ENCODE measurements at regions not wholly inside any gene's neighbourhood (a gene's known extent, or its start where the extent isn't known, plus 50 kb on each side); places are given as distances from the start of the nearest gene placed in this dataset.

DNA sequence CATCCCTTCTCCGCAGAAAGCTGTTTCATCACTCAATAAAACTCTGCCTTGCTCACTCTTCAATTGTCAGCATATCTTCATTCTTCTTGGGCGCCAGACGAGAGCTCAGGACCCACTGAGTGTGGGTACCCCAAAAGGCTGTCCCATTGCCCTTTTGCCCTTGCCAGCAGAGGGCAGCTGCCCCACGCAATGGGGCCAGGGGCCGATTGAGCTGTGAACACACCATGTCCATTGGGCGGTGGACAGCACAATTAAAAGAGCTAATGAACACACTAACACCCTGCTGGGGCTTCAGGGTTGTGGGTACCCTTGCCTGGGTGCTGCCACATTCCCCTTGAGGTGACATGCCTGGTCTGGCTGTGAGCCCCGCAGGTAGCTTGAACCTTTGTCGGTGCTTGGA, 487.2 kb upstream of the NUDT12 start:
- no peak overlapping the region for H3T11ph ChIP-seq (ENCODE audit: low read length)
- no peaks in the 10 kb centered on the region for H3K9me3 ChIP-seq (ENCODE audit: control insufficient read depth, low read depth, low read length)
- H4K8ac ChIP-seq (replicated peaks; ENCODE audit: insufficient read length, low read depth, low read length): no peak overlapping the region
- H3K4ac ChIP-seq (ENCODE audit: low read depth, low read length): no peak overlapping the region
- H3K56ac ChIP-seq (ENCODE audit: insufficient read length, low read depth, low read length): no peak overlapping the region
- no peak overlapping the region for H3K23ac ChIP-seq (ENCODE audit: insufficient read length, low read depth, low read length)
- H2BK120ac ChIP-seq (ENCODE audit: low read depth, low read length, poor library complexity, severe bottlenecking): no peak overlapping the region
- no peak overlapping the region for H3K4me2 ChIP-seq (ENCODE audit: insufficient read depth, insufficient read length, low read length)
- no peak overlapping the region for H3K14ac ChIP-seq (ENCODE audit: insufficient read depth, low read length)
- Mint-ChIP-seq H3K4me1 (peaks cover 0 to 9% of the 10 kb centered on the region in 2 experiments; a peak in 2 of 4 replicates), H3K4me3 (no peak overlapping the region), H3K9me3 (no peaks in the 10 kb centered on the region), H3K27ac (no peak overlapping the region; a peak in 1 of 7 replicates), H3K27me3 (ENCODE audit: low read depth) (no peaks in the 10 kb centered on the region), H3K36me3 (ENCODE audit: insufficient read depth in 1 of 3, low read depth in 3 of 3) (no peaks in the 10 kb centered on the region; a peak in 1 of 7 replicates)
- no peak overlapping the region for H4K5ac ChIP-seq (ENCODE audit: insufficient read length, low read depth, low read length)
- WGBS (ENCODE audit: extremely low coverage, insufficient read length, low lambda C conversion rate): no CpG with 5 or more reads among the region's 8 CpGs
- no peaks in the 10 kb centered on the region for H3K23me2 ChIP-seq (ENCODE audit: insufficient read length, low read depth, low read length, poor library complexity, severe bottlenecking)
- H3K4me1 ChIP-seq (ENCODE audit: insufficient read depth, low read length): no peaks in the 10 kb centered on the region
- no peaks in the 10 kb centered on the region for H3K79me1 ChIP-seq (ENCODE audit: insufficient read depth, low read depth, low read length, poor library complexity, severe bottlenecking)
- H2BK5ac ChIP-seq (ENCODE audit: insufficient read length, low read length): no peak overlapping the region
- no peak overlapping the region for H2BK20ac ChIP-seq (ENCODE audit: low read depth, low read length, poor library complexity, severe bottlenecking)
- no peak overlapping the region for H2AFZ ChIP-seq (ENCODE audit: low read length)
- H2AK5ac ChIP-seq (ENCODE audit: insufficient read length, low read length): no peak overlapping the region
- H3K18ac ChIP-seq (ENCODE audit: insufficient read length, low read depth, low read length): no peak overlapping the region
- DNase-seq: no peak
- no peak overlapping the region for H3K27ac ChIP-seq (ENCODE audit: insufficient read length, low read depth, low read length)
- no peaks in the 10 kb centered on the region for H4K20me1 ChIP-seq (ENCODE audit: control insufficient read depth, insufficient read depth, insufficient read length)
- H2BK12ac ChIP-seq (ENCODE audit: insufficient read length, low read depth, low read length): no peak overlapping the region
- H3K27me3 ChIP-seq (ENCODE audit: insufficient read depth, low read length): no peaks in the 10 kb centered on the region
- TF ChIP-seq, protein P1, sequence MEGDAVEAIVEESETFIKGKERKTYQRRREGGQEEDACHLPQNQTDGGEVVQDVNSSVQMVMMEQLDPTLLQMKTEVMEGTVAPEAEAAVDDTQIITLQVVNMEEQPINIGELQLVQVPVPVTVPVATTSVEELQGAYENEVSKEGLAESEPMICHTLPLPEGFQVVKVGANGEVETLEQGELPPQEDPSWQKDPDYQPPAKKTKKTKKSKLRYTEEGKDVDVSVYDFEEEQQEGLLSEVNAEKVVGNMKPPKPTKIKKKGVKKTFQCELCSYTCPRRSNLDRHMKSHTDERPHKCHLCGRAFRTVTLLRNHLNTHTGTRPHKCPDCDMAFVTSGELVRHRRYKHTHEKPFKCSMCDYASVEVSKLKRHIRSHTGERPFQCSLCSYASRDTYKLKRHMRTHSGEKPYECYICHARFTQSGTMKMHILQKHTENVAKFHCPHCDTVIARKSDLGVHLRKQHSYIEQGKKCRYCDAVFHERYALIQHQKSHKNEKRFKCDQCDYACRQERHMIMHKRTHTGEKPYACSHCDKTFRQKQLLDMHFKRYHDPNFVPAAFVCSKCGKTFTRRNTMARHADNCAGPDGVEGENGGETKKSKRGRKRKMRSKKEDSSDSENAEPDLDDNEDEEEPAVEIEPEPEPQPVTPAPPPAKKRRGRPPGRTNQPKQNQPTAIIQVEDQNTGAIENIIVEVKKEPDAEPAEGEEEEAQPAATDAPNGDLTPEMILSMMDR (conservative IDR thresholded peaks at IDR 0.05): no peak
- H3K9ac ChIP-seq (ENCODE audit: extremely low read depth, insufficient read length, low read length): no peak overlapping the region
- H3K79me2 ChIP-seq (ENCODE audit: insufficient read depth, low read length): no peaks in the 10 kb centered on the region
- no peak overlapping the region for H4K91ac ChIP-seq (ENCODE audit: insufficient read length, low read depth, low read length)
- H2BK15ac ChIP-seq (ENCODE audit: low read depth, low read length): no peak overlapping the region
